Ishikawa (cell line): ENCODE measurements at regions not wholly inside any gene's neighbourhood (a gene's known extent, or its start where the extent isn't known, plus 50 kb on each side); places are given as distances from the start of the nearest gene placed in this dataset.

Experiments used
- CEBPB ChIP-seq: IDR thresholded peaks from 2 replicates; pipeline ENCODE4 v1.6.1; 2012
- CREB1 ChIP-seq: IDR thresholded peaks from 2 replicates; pipeline ENCODE4 v1.6.1; 2012; ENCODE audit warnings: low read depth
- EGR1 ChIP-seq: IDR thresholded peaks from 2 replicates; pipeline ENCODE4 v1.6.1; 2012
- EP300 ChIP-seq: IDR thresholded peaks from 2 replicates; pipeline ENCODE4 v1.6.1; 2012; ENCODE audit warnings: borderline replicate concordance
- FOXM1 ChIP-seq: IDR thresholded peaks from 2 replicates; pipeline ENCODE4 v1.6.1; 2012; ENCODE audit warnings: low read depth, borderline replicate concordance
- NFIC ChIP-seq: IDR thresholded peaks from 2 replicates; pipeline ENCODE4 v1.6.1; 2012
- RAD21 ChIP-seq: IDR thresholded peaks from 2 replicates; pipeline ENCODE4 v1.6.1; 2012; ENCODE audit warnings: low read depth
- TAF1 ChIP-seq: IDR thresholded peaks from 2 replicates; pipeline ENCODE4 v1.6.1; 2012; ENCODE audit warnings: low read depth, mild to moderate bottlenecking
- TCF12 ChIP-seq: IDR thresholded peaks from 2 replicates; pipeline ENCODE4 v1.6.1; 2012; ENCODE audit warnings: low read depth
- TEAD4 ChIP-seq: IDR thresholded peaks from 2 replicates; pipeline ENCODE4 v1.6.1; 2012
- YY1 ChIP-seq: IDR thresholded peaks from 2 replicates; pipeline ENCODE4 v1.6.1; 2012; ENCODE audit warnings: low read depth
- ZBTB7A ChIP-seq: IDR thresholded peaks from 2 replicates; pipeline ENCODE4 v1.6.1; 2012; ENCODE audit warnings: low read depth
- TF ChIP-seq, protein P1 (sequence below): IDR thresholded peaks from 2 replicates; pipeline ENCODE4 v1.6.1; 2012
- TF ChIP-seq, protein P2 (sequence below): IDR thresholded peaks from 2 replicates; pipeline ENCODE4 v1.6.1; 2012
- TF ChIP-seq, protein P3 (sequence below): IDR thresholded peaks from 2 replicates; pipeline ENCODE4 v1.6.1; 2012; ENCODE audit warnings: low read depth, mild to moderate bottlenecking

DNA sequence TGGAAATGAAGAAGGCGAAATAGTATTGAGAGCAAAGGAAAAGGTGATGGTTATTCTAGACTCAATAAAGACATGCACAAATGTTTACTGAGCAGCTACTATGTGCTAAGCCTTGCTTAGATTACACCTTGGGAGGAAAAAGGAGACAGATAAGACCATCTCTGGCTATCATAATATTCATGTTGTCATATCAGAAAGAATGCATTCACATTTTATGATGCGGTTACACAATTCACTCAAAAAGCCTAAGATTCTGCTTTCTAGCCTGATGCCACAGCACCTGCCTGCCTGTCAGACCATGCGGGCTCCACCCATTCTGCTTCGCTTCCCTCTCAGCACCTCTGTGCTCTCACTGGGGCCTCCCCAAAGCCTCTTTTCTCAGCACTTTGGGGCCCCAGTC, 100.9 kb downstream of the JCAD start:
- TF ChIP-seq RAD21 (no peak), YY1 (no peak), CREB1 (no peak), TEAD4 (no peak), EGR1 (no peak), CEBPB (no peak), TAF1 (no peak)
- TF ChIP-seq, protein P1, sequence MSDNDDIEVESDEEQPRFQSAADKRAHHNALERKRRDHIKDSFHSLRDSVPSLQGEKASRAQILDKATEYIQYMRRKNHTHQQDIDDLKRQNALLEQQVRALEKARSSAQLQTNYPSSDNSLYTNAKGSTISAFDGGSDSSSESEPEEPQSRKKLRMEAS = no peak
- TF ChIP-seq, protein P2, sequence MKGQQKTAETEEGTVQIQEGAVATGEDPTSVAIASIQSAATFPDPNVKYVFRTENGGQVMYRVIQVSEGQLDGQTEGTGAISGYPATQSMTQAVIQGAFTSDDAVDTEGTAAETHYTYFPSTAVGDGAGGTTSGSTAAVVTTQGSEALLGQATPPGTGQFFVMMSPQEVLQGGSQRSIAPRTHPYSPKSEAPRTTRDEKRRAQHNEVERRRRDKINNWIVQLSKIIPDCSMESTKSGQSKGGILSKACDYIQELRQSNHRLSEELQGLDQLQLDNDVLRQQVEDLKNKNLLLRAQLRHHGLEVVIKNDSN = no peak

DNA sequence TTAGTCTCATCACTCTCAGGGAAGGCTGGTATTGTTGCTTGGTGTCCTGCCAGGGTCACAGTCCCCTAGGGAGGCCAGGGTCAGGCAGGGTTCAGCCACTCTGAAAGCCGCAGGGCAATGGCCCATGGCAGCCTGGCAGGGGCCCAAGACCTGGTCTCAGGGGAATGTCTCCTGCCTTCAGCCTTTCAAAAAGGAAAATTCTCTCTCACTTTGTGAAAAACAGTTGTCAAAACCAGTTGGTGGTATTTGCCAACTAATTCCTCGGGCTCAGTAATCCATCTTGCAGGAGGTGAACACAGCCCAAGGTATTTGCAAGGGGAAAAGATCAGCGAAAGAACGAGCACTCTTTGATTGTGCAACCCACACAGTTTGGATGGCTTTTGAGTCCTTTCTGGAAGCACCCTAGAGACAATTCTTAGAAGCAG, 101.5 kb downstream of the JCAD start:
- TF ChIP-seq FOXM1 (peak; percentile 73; the same call in 1 of the 2 replicates), NFIC (peak; percentile 98), CEBPB (peak; percentile 98), ZBTB7A (no peak), TCF12 (peak; percentile 94), YY1 (peak; percentile 49), TEAD4 (peak; percentile 95), TAF1 (no peak), EP300 (peak; percentile 93)
- TF ChIP-seq, protein P3, sequence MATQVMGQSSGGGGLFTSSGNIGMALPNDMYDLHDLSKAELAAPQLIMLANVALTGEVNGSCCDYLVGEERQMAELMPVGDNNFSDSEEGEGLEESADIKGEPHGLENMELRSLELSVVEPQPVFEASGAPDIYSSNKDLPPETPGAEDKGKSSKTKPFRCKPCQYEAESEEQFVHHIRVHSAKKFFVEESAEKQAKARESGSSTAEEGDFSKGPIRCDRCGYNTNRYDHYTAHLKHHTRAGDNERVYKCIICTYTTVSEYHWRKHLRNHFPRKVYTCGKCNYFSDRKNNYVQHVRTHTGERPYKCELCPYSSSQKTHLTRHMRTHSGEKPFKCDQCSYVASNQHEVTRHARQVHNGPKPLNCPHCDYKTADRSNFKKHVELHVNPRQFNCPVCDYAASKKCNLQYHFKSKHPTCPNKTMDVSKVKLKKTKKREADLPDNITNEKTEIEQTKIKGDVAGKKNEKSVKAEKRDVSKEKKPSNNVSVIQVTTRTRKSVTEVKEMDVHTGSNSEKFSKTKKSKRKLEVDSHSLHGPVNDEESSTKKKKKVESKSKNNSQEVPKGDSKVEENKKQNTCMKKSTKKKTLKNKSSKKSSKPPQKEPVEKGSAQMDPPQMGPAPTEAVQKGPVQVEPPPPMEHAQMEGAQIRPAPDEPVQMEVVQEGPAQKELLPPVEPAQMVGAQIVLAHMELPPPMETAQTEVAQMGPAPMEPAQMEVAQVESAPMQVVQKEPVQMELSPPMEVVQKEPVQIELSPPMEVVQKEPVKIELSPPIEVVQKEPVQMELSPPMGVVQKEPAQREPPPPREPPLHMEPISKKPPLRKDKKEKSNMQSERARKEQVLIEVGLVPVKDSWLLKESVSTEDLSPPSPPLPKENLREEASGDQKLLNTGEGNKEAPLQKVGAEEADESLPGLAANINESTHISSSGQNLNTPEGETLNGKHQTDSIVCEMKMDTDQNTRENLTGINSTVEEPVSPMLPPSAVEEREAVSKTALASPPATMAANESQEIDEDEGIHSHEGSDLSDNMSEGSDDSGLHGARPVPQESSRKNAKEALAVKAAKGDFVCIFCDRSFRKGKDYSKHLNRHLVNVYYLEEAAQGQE = no peak

DNA sequence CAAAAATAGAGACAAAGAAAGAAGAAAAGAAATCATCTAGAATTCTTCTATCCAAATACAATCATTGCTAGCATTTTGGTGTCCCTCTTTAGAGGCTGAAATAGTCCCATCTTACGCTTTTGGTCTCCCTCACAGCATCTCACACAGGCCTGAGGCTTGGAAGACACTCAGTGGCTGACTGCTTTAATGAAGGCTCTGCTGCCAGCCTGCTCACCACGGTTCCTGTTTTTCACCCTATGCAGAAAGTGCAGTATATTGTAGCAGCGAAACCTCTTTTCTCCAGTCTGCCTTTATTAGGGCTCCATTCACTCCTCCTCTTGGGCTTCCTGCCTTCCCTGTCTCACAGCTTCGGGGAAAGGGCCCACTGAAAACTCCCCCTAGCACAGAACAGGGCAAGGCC, 102.2 kb downstream of the JCAD start:
- TF ChIP-seq TAF1 (no peak), EGR1 (no peak), CEBPB (no peak), TCF12 (no peak), CREB1 (no peak), RAD21 (no peak), FOXM1 (no peak), TEAD4 (no peak), NFIC (no peak), YY1 (no peak), ZBTB7A (no peak), EP300 (no peak)
- TF ChIP-seq, protein P1 = no peak
- TF ChIP-seq, protein P3 = no peak
- TF ChIP-seq, protein P2 = no peak

DNA sequence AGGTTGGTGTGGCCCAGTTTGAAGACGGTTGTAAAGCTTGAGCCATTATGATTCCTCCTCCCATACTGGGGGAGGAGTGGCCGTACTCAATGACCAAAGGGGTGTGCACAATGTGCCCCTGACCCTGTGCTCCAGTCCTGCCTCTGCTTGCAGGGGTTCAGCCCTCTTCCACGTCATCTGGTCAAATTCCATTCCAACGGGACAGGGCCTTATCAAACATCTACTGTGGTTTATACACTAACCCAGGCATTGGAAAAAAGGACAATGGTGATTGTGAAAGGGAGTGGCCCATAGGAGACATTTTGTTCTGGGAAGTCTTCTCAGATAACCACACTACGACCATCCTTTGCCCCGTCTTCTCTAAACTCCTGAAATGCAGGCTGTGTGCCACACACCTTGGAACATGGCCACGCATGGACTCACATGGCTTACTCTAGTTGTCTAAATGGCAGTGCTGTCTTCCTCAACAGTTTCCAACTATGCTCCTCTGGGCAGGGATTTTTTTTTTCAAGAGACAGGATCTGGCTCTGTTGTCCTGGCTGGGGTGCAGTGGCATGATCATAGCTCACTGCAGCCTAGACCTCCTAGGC, 103.0 kb downstream of the JCAD start:
- TF ChIP-seq RAD21 (no peak), YY1 (no peak), CEBPB (no peak), FOXM1 (no peak)

DNA sequence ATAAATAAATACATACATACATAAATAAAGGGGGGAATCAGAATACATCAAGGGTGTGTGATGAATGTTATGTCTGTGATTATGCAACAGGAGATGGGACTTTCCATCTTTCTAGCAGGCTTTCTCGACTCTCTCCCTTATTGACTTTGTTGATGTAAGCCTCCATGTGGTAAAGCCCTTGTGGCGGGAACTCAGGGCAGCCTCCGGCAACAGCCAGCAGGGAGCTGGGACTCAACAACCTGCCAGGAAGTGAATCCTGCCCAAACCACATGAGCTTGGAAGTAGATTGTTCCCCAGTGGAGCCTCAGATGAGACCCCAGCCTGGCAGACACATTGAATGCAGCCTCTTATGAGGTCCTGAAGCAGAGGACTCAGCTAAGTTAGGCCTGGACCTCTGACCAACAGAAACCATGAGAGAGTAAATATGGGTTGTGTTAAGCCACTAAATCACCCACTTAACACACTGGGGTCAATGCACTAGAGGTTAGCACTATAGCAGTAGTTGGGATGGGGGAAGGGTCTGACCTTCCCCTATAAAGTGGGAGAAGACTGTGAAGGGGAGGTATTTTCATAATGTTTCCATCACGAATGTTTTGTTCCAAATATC, 104.0 kb downstream of the JCAD start:
- TF ChIP-seq TAF1 (no peak), EP300 (no peak), CEBPB (no peak), RAD21 (no peak), EGR1 (no peak), ZBTB7A (no peak), NFIC (no peak), CREB1 (no peak), TCF12 (no peak), YY1 (no peak)
- TF ChIP-seq, protein P1 = no peak

DNA sequence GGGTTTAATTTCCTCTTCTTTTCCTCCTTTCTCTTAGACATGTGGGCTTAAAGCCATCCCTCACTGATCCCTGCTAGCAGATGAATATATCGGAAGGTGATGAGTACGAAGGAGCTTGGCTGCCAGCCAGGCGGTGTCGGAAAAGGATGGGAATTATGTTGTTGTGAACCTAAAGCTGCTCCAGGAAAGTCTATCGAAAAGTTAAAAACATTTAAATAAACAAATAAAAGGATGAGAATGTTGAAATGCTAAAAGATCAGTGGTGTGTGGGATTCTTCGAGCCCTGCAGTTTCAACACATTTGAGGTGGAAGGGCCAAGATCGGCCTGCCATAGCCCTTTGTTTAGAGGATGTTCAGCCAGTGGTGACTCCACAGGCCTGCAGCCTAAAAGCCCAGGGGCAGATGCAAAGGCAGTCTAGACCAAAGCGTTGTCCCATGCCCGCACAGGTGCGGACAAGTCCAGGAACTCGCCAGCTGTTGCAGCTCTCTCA, 107.9 kb downstream of the JCAD start:
- TF ChIP-seq RAD21 = no peak
- no peak for TF ChIP-seq TAF1
- no peak for TF ChIP-seq ZBTB7A
- TF ChIP-seq YY1 = no peak
- TF ChIP-seq, protein P3 = no peak
- TF ChIP-seq TEAD4 = no peak
- TF ChIP-seq, protein P1 = no peak
- TF ChIP-seq CEBPB = no peak
- TF ChIP-seq NFIC = no peak
- no peak for TF ChIP-seq EGR1
- TF ChIP-seq EP300 = no peak
- TF ChIP-seq TCF12 = no peak
- no peak for TF ChIP-seq FOXM1
- no peak for TF ChIP-seq CREB1
- TF ChIP-seq, protein P2 = no peak
